Inferior parietal cortex (tissue), 1 donor: ENCODE measurements at regions not wholly inside any gene's neighbourhood (a gene's known extent, or its start where the extent isn't known, plus 50 kb on each side); places are given as distances from the start of the nearest gene placed in this dataset.
"Not testable (repeated sequence)": the region's sequence is repeated elsewhere in the genome, so short reads cannot be mapped to it uniquely, and the experiment has no call there.

Source experiments
- DNase-seq: peaks from one replicate; pipeline ENCODE4 v3.0.0-alpha.2; 2016; ENCODE audit errors: extremely low spot score

DNA sequence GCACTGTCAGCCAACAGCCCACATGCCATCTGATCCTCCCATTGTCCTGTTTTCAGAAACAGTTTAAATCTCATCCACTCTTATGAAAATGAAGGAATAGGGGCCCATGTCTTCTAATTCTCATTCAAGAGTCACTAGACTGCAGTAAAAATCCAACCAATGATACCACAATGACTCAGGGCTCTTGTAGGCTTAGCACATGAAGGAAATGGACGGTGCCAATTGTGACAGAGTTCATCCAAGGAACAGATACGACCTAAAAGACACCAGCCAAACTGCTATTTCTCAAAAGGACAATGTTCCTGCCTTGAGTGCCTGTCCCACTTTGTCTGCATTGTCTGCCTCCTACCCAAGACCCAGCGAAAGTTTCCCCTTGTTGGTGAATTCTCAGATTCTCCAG, 204.8 kb upstream of the COX10 start:
- no peak for DNase-seq

DNA sequence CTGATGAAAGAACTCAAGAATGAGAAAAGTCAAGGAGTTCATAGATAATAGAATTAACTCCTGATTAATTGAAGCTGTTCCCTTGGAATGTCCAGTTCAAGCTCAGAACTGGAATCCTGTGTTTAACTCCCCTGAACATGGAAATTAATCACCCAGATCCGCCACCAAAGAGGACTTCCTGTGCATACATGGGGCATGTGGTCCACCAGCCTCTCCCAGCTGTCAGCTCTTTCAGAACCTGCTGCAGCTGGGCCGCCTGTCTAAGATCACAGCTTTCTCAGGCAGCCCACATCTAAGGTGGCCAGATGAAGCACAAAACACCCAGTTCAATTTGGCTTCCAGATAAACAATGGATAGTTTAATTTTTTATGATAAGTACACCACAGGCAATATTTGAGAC, 203.7 kb upstream of the COX10 start:
- no peak for DNase-seq

GRCh38 chr17:13869331-13869940, 199.9 kb upstream of the COX10 start:
- DNase-seq, result no peak

- no peak for DNase-seq
Observed at GRCh38 chr17:13871261-13871660, 198.0 kb upstream of the COX10 start.

DNA sequence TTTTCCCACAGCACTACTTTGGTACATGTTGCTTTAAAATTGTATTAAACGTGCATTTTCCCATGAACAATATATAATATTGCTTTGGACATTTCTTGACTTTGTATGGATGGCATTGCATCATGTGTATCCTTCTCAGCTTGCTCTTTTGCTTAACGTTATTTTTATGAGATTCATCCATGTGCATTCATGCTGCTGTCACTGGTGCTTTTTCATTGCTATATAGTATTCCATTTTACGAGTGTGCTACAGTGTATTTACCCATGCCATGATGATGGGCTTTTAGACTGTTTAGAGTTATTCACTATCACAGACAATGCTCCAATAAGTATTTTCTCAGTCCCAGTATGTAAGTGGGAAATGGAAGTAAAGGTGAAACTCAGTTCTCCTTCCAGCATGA, 195.2 kb upstream of the COX10 start:
- no peak for DNase-seq

DNA sequence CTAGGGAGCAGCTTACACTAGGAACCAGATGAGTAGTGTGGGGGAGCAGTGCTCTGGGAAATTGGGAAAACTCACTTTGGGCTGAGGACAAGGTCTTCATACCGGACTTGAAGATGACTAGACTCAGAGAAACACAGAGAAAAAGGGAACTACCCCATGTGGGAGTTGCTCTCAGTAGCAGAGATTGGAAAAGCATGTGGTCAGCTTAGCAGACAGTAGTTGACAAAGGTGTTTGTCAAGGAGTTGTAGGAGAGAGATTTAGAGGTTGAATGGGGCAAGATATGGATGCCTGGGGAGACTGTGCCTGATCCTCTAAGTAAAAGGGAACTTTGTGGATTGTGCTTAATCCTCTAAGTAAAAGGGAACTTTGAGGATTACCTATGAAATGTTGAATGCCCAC, 194.5 kb upstream of the COX10 start:
- no peak for DNase-seq

- no peak for DNase-seq
Observed at GRCh38 chr17:13879961-13880466, 189.3 kb upstream of the COX10 start.

DNA sequence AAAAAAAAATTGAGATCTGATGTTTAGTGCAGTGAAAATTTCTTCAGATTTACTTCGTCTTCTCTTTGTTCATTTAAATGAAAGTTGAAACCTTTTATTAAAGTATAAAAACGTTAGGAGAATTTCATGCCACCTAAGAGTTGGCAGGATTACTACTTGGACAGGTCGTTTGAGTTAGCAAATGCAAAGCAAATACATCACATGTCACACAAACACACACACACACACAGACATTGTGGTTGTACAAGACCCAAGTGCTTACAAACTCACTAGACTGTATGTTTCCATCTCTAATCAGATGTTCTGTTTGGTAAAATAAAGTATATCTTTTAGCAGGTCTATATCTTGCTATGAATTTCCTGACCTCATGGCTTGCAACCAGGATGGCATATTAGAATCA, 185.6 kb upstream of the COX10 start:
- DNase-seq, result no peak

DNA sequence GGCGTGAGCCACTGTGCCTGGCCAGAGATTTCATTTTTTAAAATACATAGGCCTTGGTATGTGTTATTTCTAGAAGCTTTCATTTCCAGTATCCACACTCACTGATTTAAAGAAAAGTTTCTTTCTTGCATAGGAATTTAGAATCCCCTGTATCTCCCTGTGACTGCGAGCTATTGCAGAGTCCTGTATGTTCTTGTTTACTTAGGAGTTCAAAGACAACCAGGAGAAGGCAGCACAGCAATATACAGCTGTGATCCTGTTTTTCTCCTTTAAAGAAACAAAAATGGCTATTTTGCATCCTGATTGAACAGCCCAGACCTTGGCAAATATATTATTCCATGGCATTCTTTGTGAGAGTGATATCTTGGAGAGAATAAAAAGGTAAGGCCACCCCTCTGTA, 185.0 kb upstream of the COX10 start:
- DNase-seq, result no peak

- no peak for DNase-seq
Observed at GRCh38 chr17:13885550-13885949, 183.8 kb upstream of the COX10 start.

GRCh38 chr17:13885953-13886889, 183.1 kb upstream of the COX10 start:
- DNase-seq, result no peak

DNA sequence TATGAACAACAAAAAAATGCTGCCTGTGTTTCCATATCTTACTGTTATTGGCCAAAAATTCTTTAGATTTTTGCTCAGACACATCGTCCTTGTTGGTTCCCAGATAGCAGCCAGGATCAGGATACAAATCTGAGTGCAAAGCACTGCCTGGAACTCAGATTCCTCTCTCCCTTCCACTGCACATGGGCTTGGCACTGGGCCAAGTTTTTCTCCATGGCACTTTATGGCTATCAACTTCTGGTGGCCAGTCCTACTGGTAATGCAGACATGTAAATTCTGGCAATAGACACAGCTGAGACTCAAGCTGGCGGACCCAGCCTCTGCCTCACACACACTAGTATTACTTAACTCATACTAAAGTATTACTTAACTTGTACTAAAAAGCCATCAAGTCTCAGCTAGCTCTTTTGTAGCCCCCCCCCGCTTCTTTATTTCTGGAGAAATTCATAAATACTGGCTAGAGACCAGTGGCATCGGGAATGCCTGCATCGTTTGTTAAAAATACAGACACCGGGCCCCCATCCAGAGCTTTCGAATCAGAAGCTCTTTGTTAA, 181.2 kb upstream of the COX10 start:
- peak; percentile 5 for DNase-seq

GRCh38 chr17:13908971-13909370, 160.3 kb upstream of the COX10 start:
- DNase-seq, result not testable (repeated sequence)

DNA sequence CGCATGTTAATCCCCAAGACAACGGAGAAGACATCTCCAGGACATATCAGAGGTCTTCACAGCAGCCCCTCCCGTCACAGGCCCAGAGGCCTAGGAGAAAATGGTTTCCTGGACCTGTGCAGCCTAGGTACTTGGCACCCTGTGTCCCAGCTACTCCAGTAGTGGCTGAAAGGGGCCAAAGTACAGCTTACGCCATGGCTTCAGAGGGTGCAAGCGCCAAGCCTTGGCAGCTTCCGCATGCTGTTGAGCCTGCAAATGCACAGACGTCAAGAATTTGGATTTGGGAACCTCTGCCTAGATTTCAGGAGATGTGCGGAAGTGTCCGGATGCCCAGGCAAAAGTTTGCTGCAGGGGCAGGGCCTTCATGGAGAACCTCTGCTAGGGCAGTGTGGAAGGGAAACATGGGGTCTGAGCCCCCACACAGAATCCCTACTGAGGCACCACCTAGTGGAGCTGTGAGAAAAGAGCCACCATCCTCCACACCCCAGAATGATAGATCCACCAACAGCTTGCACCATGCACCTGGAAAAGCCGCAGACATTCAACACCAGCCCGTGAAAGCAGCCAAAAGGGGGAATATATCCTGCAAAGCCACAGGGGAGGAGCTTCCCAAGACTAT, 159.3 kb upstream of the COX10 start:
- DNase-seq, result no peak

- no peak for DNase-seq
Observed at GRCh38 chr17:13917634-13918033, 151.7 kb upstream of the COX10 start.

- no peak for DNase-seq
Observed at GRCh38 chr17:13918247-13918646, 151.1 kb upstream of the COX10 start.

- DNase-seq, result no peak
Observed at GRCh38 chr17:13919818-13920217, 149.5 kb upstream of the COX10 start.

GRCh38 chr17:13920413-13920812, 148.9 kb upstream of the COX10 start:
- DNase-seq, result no peak

DNA sequence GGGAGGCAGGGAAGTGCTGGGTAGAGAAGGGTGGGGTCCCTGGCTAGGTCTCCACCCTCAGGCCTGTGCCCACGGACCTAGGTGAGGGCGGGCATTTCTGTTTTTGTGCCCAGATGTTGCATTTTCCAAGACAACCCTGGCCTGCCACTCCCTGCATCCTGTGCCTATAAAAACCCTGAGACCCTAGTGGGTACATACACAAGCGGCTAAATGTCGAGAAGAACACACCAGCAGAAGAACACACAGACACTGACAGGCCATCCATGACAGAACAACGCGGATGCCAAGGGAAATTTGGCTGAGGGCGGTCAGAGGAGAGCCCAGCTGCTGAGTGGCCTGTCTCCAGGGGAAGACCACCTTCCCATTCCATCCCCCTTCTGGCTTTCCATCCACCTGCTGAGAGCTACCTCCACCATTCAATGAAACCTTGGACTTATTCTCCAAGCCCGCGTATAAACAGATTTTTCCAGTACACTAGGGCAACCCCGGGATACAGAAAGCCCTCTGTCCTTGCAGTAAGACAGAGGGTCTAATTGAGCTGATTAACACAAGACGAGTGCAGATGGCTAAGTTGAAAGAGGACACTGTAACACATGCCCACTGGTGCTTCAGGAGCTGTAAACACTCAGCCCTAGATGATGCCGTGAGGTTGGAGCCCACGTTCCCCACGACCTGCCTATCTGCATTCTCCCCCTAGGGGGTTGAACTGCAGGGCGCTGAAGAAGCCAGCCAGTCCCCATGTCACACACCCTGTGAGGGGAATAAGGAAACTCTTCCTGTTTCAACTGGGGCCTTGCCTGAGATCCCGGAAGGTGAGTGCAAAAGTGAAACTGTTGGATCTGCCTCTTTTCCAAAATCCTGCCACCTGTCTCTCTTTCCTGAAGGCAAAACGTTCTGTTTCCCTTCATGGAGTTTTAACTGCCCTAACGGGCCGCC, 147.2 kb upstream of the COX10 start:
- no peak for DNase-seq

DNA sequence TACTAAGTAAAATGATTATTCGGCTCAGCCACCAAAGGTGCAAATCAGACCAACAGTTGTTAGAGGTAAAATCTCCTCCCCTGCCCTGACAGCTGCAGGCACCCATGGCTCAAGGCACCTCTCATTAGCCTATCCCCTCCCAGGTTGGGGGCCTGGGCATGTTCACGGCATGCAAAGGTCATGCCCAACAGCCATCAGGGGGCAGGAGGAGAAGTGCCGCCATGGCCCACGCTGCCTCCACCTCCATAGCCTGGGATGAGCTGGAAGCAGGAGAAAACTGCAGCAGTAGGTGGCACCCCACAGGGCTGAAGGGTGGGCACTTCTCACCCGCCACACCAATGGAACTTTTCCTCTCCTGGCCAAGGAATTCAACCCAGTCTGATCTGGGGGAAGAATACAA, 146.4 kb upstream of the COX10 start:
- DNase-seq, result no peak

DNA sequence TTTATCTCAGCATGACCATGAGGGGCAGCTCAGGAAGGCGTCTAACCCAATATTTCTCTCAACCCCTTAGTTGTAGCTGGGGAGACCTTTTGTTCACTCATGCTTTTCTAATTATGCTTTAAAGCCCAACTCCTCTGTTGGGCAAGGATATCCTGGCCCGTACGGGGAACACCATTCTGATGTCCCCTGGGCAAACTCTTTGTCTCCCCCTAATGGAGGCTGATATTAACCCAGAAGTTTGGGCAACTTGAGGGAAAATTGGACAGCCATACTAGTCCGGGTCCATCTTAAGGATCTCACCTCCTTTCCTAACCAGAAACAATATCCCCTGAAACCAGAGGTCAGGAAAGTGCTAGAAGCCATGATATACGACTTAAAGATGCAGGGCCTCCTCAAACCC, 143.7 kb upstream of the COX10 start:
- no peak for DNase-seq
